Mesenchymal stem cell (in vitro differentiated cells and primary cell): ENCODE measurements at regions not wholly inside any gene's neighbourhood (a gene's known extent, or its start where the extent isn't known, plus 50 kb on each side); places are given as distances from the start of the nearest gene placed in this dataset.

Experiments used
- DNase-seq: peaks from one replicate; pipeline ENCODE4 v3.0.0-alpha.2; 2013
- H2AFZ ChIP-seq: one replicate; pipeline ENCODE4 v1.6.1; 2013; ENCODE audit warnings: low read depth, mild to moderate bottlenecking, control low read depth, inconsistent platforms, low read length, moderate library complexity
- H2AK5ac ChIP-seq: 2 replicates; pipeline ENCODE4 v1.6.1; 2013; ENCODE audit warnings: low read length, moderate library complexity, mild to moderate bottlenecking, inconsistent platforms; ENCODE audit not compliant: severe bottlenecking
- H2BK120ac ChIP-seq: one replicate; pipeline ENCODE4 v1.6.1; 2013; ENCODE audit warnings: low read depth, mild to moderate bottlenecking, inconsistent platforms, low read length, moderate library complexity
- H2BK12ac ChIP-seq, 2 experiments: one replicate each; pipeline ENCODE4 v1.6.1; 2013; ENCODE audit warnings: inconsistent platforms in 2 of 2, low read length in 2 of 2, mild to moderate bottlenecking in 2 of 2, moderate library complexity in 2 of 2, control low read depth in 1 of 2
- H2BK15ac ChIP-seq: one replicate; pipeline ENCODE4 v1.6.1; 2013; ENCODE audit warnings: mild to moderate bottlenecking, low read depth, inconsistent platforms; ENCODE audit not compliant: poor library complexity, severe bottlenecking
- H2BK5ac ChIP-seq: 2 replicates; pipeline ENCODE4 v1.6.1; 2013; ENCODE audit warnings: low read depth, mild to moderate bottlenecking, low read length, control low read depth, inconsistent platforms; ENCODE audit not compliant: poor library complexity, severe bottlenecking
- H3K14ac ChIP-seq, 2 experiments: one replicate each; pipeline ENCODE4 v1.6.1; 2013; ENCODE audit warnings: inconsistent platforms in 2 of 2, low read length in 2 of 2, control low read depth in 1 of 2, mild to moderate bottlenecking in 1 of 2, moderate library complexity in 1 of 2
- H3K18ac ChIP-seq, 2 experiments: one replicate each; pipeline ENCODE4 v1.6.1; 2013; ENCODE audit warnings: inconsistent platforms in 2 of 2, low read length in 2 of 2, control low read depth in 1 of 2, low read depth in 1 of 2, mild to moderate bottlenecking in 1 of 2
- H3K23ac ChIP-seq, 2 experiments: one replicate each; pipeline ENCODE4 v1.6.1; 2013; ENCODE audit warnings: inconsistent platforms in 2 of 2, low read length in 2 of 2, mild to moderate bottlenecking in 2 of 2, moderate library complexity in 2 of 2, control low read depth in 1 of 2
- H3K27ac ChIP-seq: 2 replicates; pipeline ENCODE4 v1.5.1; 2013; ENCODE audit warnings: mild to moderate bottlenecking, moderate library complexity, low read length, control low read depth, inconsistent platforms; ENCODE audit not compliant: poor library complexity, severe bottlenecking
- H3K27me3 ChIP-seq, 2 experiments: 2 replicates each; pipeline versions ENCODE4 v1.6.1 to v1.7.0; 2013; ENCODE audit warnings: low read length in 2 of 2, mild to moderate bottlenecking in 2 of 2, moderate library complexity in 2 of 2, control low read depth in 1 of 2, inconsistent platforms in 1 of 2; ENCODE audit not compliant: control insufficient read depth in 1 of 2, insufficient read depth in 1 of 2
- H3K36me3 ChIP-seq, 2 experiments: 2 replicates each; pipeline versions ENCODE4 v1.6.1 to v1.7.0; 2013; ENCODE audit warnings: low read length in 2 of 2, control low read depth in 1 of 2, inconsistent platforms in 1 of 2, low read depth in 1 of 2, mild to moderate bottlenecking in 1 of 2; ENCODE audit not compliant: insufficient read depth in 2 of 2, control insufficient read depth in 1 of 2
- H3K4ac ChIP-seq, 2 experiments: one replicate each; pipeline ENCODE4 v1.6.1; 2013; ENCODE audit warnings: inconsistent platforms in 2 of 2, low read length in 2 of 2, mild to moderate bottlenecking in 2 of 2, moderate library complexity in 2 of 2, control low read depth in 1 of 2, low read depth in 1 of 2
- H3K4me1 ChIP-seq: 2 replicates; pipeline ENCODE4 v1.6.1; 2013; ENCODE audit warnings: low read depth, low read length, control low read depth; ENCODE audit not compliant: control insufficient read depth, insufficient read depth
- H3K4me2 ChIP-seq: 2 replicates; pipeline ENCODE4 v1.6.1; 2013; ENCODE audit warnings: low read length, mild to moderate bottlenecking, inconsistent platforms; ENCODE audit not compliant: poor library complexity, severe bottlenecking
- H3K4me3 ChIP-seq, 2 experiments: 2 replicates each; pipeline versions ENCODE4 v1.5.1 to v1.7.0; 2013; ENCODE audit warnings: low read length in 2 of 2, mild to moderate bottlenecking in 2 of 2, control low read depth in 1 of 2, low read depth in 1 of 2; ENCODE audit not compliant: insufficient read depth in 1 of 2
- H3K79me1 ChIP-seq: replicated peaks from 2 replicates; pipeline ENCODE4 v1.6.1; 2013; ENCODE audit warnings: mild to moderate bottlenecking, control low read depth, low read length, inconsistent platforms; ENCODE audit not compliant: poor library complexity, severe bottlenecking
- H3K9ac ChIP-seq: 2 replicates; pipeline ENCODE4 v1.7.0; 2013; ENCODE audit warnings: mild to moderate bottlenecking, low read length, moderate library complexity
- H3K9me3 ChIP-seq: 2 replicates; pipeline ENCODE4 v1.7.0; 2013; ENCODE audit warnings: mild to moderate bottlenecking, low read length; ENCODE audit not compliant: control insufficient read depth
- H4K8ac ChIP-seq: one replicate; pipeline ENCODE4 v1.6.1; 2013; ENCODE audit warnings: inconsistent platforms, mild to moderate bottlenecking, low read length, moderate library complexity
- H4K91ac ChIP-seq: one replicate; pipeline ENCODE4 v1.6.1; 2013; ENCODE audit warnings: mild to moderate bottlenecking, low read length, inconsistent platforms
- WGBS: methylation state at CpG from one replicate; pipeline ENCODE4 v1.1.7; 2013; ENCODE audit warnings: mixed read lengths; 5-methylcytosine and 5-hydroxymethylcytosine counted together

- Histone ChIP-seq H2BK5ac (no peak overlapping the region), H3K9ac (no peak overlapping the region), H3K79me1 (no peaks in the 10 kb centered on the region), H2BK15ac (no peak overlapping the region), H3K4me3 (no peak overlapping the region), H3K27me3 (no peaks in the 10 kb centered on the region), H3K9me3 (peaks cover 31% of the 10 kb centered on the region), H3K36me3 (no peaks in the 10 kb centered on the region), H4K8ac (no peak overlapping the region), H3K27ac (no peak overlapping the region), H2BK12ac (no peak overlapping the region), H3K4ac (no peak overlapping the region), H2BK120ac (no peak overlapping the region), H2AK5ac (no peak overlapping the region), H3K23ac (no peak overlapping the region), H3K18ac (no peak overlapping the region), H3K14ac (no peak overlapping the region), H2AFZ (no peak overlapping the region), H3K4me2 (no peak overlapping the region), H3K4me1 (no peaks in the 10 kb centered on the region), H4K91ac (no peak overlapping the region)
- 97% methylated on average over 6 of the region's 6 CpGs for WGBS
- DNase-seq, result no peak
Observed at GRCh38 chr14:98028162-98028561, 1231.0 kb downstream of the VRK1 start.

- Histone ChIP-seq H3K27ac (no peak overlapping the region), H3K9ac (no peak overlapping the region), H3K9me3 (peaks cover 32% of the 10 kb centered on the region), H3K36me3 (no peaks in the 10 kb centered on the region), H3K79me1 (no peaks in the 10 kb centered on the region), H3K4me3 (no peak overlapping the region), H2BK15ac (no peak overlapping the region), H3K23ac (no peak overlapping the region), H2BK5ac (no peak overlapping the region), H2AK5ac (no peak overlapping the region), H3K4me2 (no peak overlapping the region), H3K14ac (no peak overlapping the region), H4K8ac (no peak overlapping the region), H3K4me1 (no peaks in the 10 kb centered on the region), H3K18ac (no peak overlapping the region), H4K91ac (no peak overlapping the region), H2AFZ (no peak overlapping the region), H3K4ac (no peak overlapping the region), H3K27me3 (no peaks in the 10 kb centered on the region), H2BK12ac (no peak overlapping the region), H2BK120ac (no peak overlapping the region)
- 56% methylated on average over 4 of the region's 4 CpGs for WGBS
- DNase-seq, result no peak
Observed at GRCh38 chr14:98035396-98035795, 1236.6 kb downstream of the BCL11B start.

GRCh38 chr14:98037831-98038230 lies 1234.2 kb downstream of the BCL11B start:
- no peak overlapping the region for H2BK120ac ChIP-seq
- WGBS, result 73% methylated on average over 7 of the region's 7 CpGs

GRCh38 chr14:98056946-98057345 lies 1215.1 kb downstream of the BCL11B start:
- Histone ChIP-seq H4K8ac (no peak overlapping the region), H3K18ac (no peak overlapping the region), H2BK120ac (no peak overlapping the region), H2BK12ac (no peak overlapping the region), H3K9me3 (no peaks in the 10 kb centered on the region), H4K91ac (no peak overlapping the region), H2AFZ (no peak overlapping the region), H3K36me3 (no peaks in the 10 kb centered on the region), H2BK15ac (no peak overlapping the region), H3K27me3 (no peaks in the 10 kb centered on the region), H2BK5ac (no peak overlapping the region), H3K23ac (no peak overlapping the region), H3K4ac (no peak overlapping the region), H3K27ac (no peak overlapping the region), H2AK5ac (no peak overlapping the region), H3K4me2 (no peak overlapping the region), H3K4me3 (no peak overlapping the region), H3K9ac (no peak overlapping the region), H3K14ac (no peak overlapping the region), H3K79me1 (no peaks in the 10 kb centered on the region), H3K4me1 (no peaks in the 10 kb centered on the region)
- 84% methylated on average over 2 of the region's 5 CpGs for WGBS
- DNase-seq, result no peak

More at GRCh38 chr14:98037831-98038230, 1234.2 kb downstream of the BCL11B start:
- Histone ChIP-seq H3K4me1 (no peaks in the 10 kb centered on the region), H3K36me3 (no peaks in the 10 kb centered on the region), H2AFZ (no peak overlapping the region), H4K91ac (no peak overlapping the region), H3K4me3 (no peak overlapping the region), H2BK5ac (no peak overlapping the region), H3K79me1 (no peaks in the 10 kb centered on the region), H3K18ac (no peak overlapping the region), H3K27ac (no peak overlapping the region), H3K27me3 (no peaks in the 10 kb centered on the region), H4K8ac (no peak overlapping the region), H3K23ac (no peak overlapping the region), H2BK15ac (no peak overlapping the region), H3K4ac (no peak overlapping the region), H2BK12ac (no peak overlapping the region), H3K4me2 (no peak overlapping the region), H2AK5ac (no peak overlapping the region), H3K9ac (no peak overlapping the region), H3K14ac (no peak overlapping the region), H3K9me3 (peaks cover 15% of the 10 kb centered on the region)
- DNase-seq, result no peak
